HepG2 (cell line): ENCODE measurements at regions not wholly inside any gene's neighbourhood (a gene's known extent, or its start where the extent isn't known, plus 50 kb on each side); places are given as distances from the start of the nearest gene placed in this dataset.

Experiments used
- ATAC-seq: fragments of 200-7000 bp; cut with Tn5 transposase; 3 replicates; pipeline ENCODE4 v1.9.1; 2020; ENCODE audit warnings: mild to moderate bottlenecking, moderate library complexity
- BruUV-seq: library from RNA; stranded (reverse); fragments of 400-500 nt; replicated peaks from 2 replicates; lab custom pipeline; 2021; lab: Mats Ljungman, UMichigan
- CTCF ChIA-PET: fragments of 300-600 bp; formaldehyde crosslinking; extraction: SDS; loops from one replicate; lab custom pipeline; 2021; ENCODE audit warnings: low total read pairs, inconsistent platforms, low intra/inter-chr PET ratio; lab: Yijun Ruan, JAX
- POLR2A ChIA-PET: fragments of 350-600 bp; sonication (Branson Sonifier 250); formaldehyde crosslinking; loops from one replicate; lab custom pipeline; 2020; ENCODE audit warnings: antibody characterized with exemption, inconsistent platforms; lab: Yijun Ruan, JAX
- DNase-seq: peaks from one replicate; pipeline ENCODE4 v3.0.0-alpha.2; 2015; ENCODE audit warnings: low spot score
- FAIRE-seq: peaks from 3 replicates; lab custom pipeline; 2011; peaks lifted over from hg19 to GRCh38; lab: Jason Lieb, UNC
- H2AFZ ChIP-seq: one replicate; pipeline ENCODE4 v1.6.1; 2011; ENCODE audit warnings: low read length, inconsistent platforms
- H3K27ac ChIP-seq: fragments of 300-600 bp; 3 replicates; pipeline ENCODE4 v1.8.0; 2011; ENCODE audit warnings: mixed run types, mild to moderate bottlenecking, mixed read lengths, low read length, inconsistent platforms; ENCODE audit not compliant: insufficient read depth; ENCODE audit errors: extremely low read length
- H3K27me3 ChIP-seq, 2 experiments: fragments of 200-600 bp in 1 of 2; 2 replicates in 1 of 2; 3 replicates in 1 of 2; pipeline versions ENCODE4 v1.6.0 to v1.8.0; 2011; ENCODE audit warnings: low read length in 2 of 2, mild to moderate bottlenecking in 2 of 2, moderate library complexity in 2 of 2, inconsistent platforms in 1 of 2; ENCODE audit not compliant: insufficient read depth in 2 of 2, control insufficient read depth in 1 of 2
- H3K36me3 ChIP-seq, 2 experiments: fragments of 200-600 bp in 1 of 2; replicated peaks in 1 of 2; 2 replicates in 1 of 2; 3 replicates in 1 of 2; pipeline versions ENCODE4 v1.5.1 to v1.8.0; 2011; ENCODE audit warnings: low read length in 2 of 2, inconsistent platforms in 1 of 2; ENCODE audit not compliant: insufficient read depth in 2 of 2, control insufficient read depth in 1 of 2
- H3K4me1 ChIP-seq: 2 replicates; pipeline ENCODE4 v1.5.1; 2012; ENCODE audit warnings: low read length, inconsistent platforms; ENCODE audit not compliant: insufficient read depth
- H3K4me2 ChIP-seq: 2 replicates; pipeline ENCODE4 v1.6.0; 2011; ENCODE audit warnings: low read depth, low read length, inconsistent platforms
- H3K4me3 ChIP-seq, 3 experiments: fragments of 200-600 bp in 1 of 3; sonication (generic), shearing (Covaris generic) in 1 of 3; replicated peaks in 1 of 3; 2 replicates each; pipeline ENCODE4 v1.5.1; 2011 to 2016; ENCODE audit warnings: low read length in 3 of 3, inconsistent platforms in 2 of 3, low read depth in 2 of 3, mild to moderate bottlenecking in 2 of 3, control low read depth in 1 of 3, mixed read lengths in 1 of 3; ENCODE audit not compliant: insufficient read depth in 1 of 3
- H3K79me2 ChIP-seq: one replicate; pipeline ENCODE4 v1.6.1; 2011; ENCODE audit warnings: low read length, inconsistent platforms; ENCODE audit not compliant: insufficient read depth
- H3K9ac ChIP-seq: 2 replicates; pipeline ENCODE4 v1.6.0; 2011; ENCODE audit warnings: mild to moderate bottlenecking, low read depth, low read length, inconsistent platforms; ENCODE audit not compliant: insufficient read depth
- H3K9me3 ChIP-seq: 2 replicates; pipeline ENCODE4 v1.5.1; 2012; ENCODE audit warnings: mild to moderate bottlenecking, low read length
- H4K20me1 ChIP-seq: 2 replicates; pipeline ENCODE4 v1.6.0; 2011; ENCODE audit warnings: inconsistent platforms, mild to moderate bottlenecking, low read length, moderate library complexity; ENCODE audit not compliant: insufficient read depth
- BHLHE40 ChIP-seq: IDR thresholded peaks from 2 replicates; pipeline ENCODE4 v1.6.1; 2011; ENCODE audit warnings: low read length, improper control_type of control experiment
- BRCA1 ChIP-seq: sonication (generic); formaldehyde crosslinking; IDR thresholded peaks from 2 replicates; pipeline ENCODE4 v1.4.0; 2020; ENCODE audit warnings: missing genetic modification reagents
- CREM ChIP-seq, 2 experiments: sonication (generic) in 1 of 2; formaldehyde crosslinking in 1 of 2; IDR thresholded peaks; 2 replicates each; pipeline versions ENCODE4 v1.4.0 to v1.6.1; 2016 to 2020; ENCODE audit warnings: antibody characterized with exemption in 1 of 2, mild to moderate bottlenecking in 1 of 2, missing genetic modification reagents in 1 of 2
- ESRRA ChIP-seq: sonication (generic); formaldehyde crosslinking; IDR thresholded peaks from 2 replicates; pipeline ENCODE4 v1.5.1; 2020; ENCODE audit warnings: mild to moderate bottlenecking, low read depth, missing genetic modification reagents
- FOSL2 ChIP-seq: sonication (generic); formaldehyde crosslinking; IDR thresholded peaks from 2 replicates; pipeline ENCODE4 v1.4.0; 2020; ENCODE audit warnings: missing genetic modification reagents
- HNRNPH1 ChIP-seq: fragments of 200-400 bp; formaldehyde crosslinking; optimal IDR thresholded peaks from 2 replicates; pipeline ENCODE3; 2017; ENCODE audit warnings: mild to moderate bottlenecking, low read depth, low read length
- JUN ChIP-seq: sonication (generic); formaldehyde crosslinking; IDR thresholded peaks from 2 replicates; pipeline ENCODE4 v1.4.0; 2020; ENCODE audit warnings: mild to moderate bottlenecking, missing genetic modification reagents
- MAFG ChIP-seq: sonication (generic); formaldehyde crosslinking; IDR thresholded peaks from 2 replicates; pipeline ENCODE4 v1.5.1; 2020; ENCODE audit warnings: mild to moderate bottlenecking, missing genetic modification reagents
- RELA ChIP-seq: sonication (generic); formaldehyde crosslinking; IDR thresholded peaks from 2 replicates; pipeline ENCODE4 v1.4.0; 2020; ENCODE audit warnings: missing genetic modification reagents
- REST ChIP-seq, 2 experiments: IDR thresholded peaks; 2 replicates each; pipeline ENCODE4 v1.6.1; 2011 to 2012; ENCODE audit warnings: low read length in 2 of 2, borderline replicate concordance in 1 of 2, low read depth in 1 of 2, mild to moderate bottlenecking in 1 of 2, moderate library complexity in 1 of 2
- SMAD9 ChIP-seq: sonication (generic); formaldehyde crosslinking; IDR thresholded peaks from 2 replicates; pipeline ENCODE4 v1.5.1; 2020; ENCODE audit warnings: mild to moderate bottlenecking, missing genetic modification reagents
- SMYD3 ChIP-seq: sonication (generic); formaldehyde crosslinking; IDR thresholded peaks from 2 replicates; pipeline ENCODE4 v1.8.1; 2023; ENCODE audit warnings: mild to moderate bottlenecking, missing genetic modification reagents
- ZBTB34 ChIP-seq: sonication (generic); formaldehyde crosslinking; IDR thresholded peaks from 2 replicates; pipeline ENCODE4 v1.8.0; 2022; ENCODE audit warnings: mild to moderate bottlenecking, missing genetic modification reagents
- ZNF343 ChIP-seq: sonication (generic); formaldehyde crosslinking; IDR thresholded peaks from 2 replicates; pipeline ENCODE4 v1.4.0; 2020; ENCODE audit warnings: mild to moderate bottlenecking, missing genetic modification reagents
- ZNF362 ChIP-seq: sonication (generic); formaldehyde crosslinking; IDR thresholded peaks from 2 replicates; pipeline ENCODE4 v1.4.0; 2020; ENCODE audit warnings: missing genetic modification reagents, mild to moderate bottlenecking, borderline replicate concordance
- ZNF460 ChIP-seq: sonication (generic); formaldehyde crosslinking; IDR thresholded peaks from 2 replicates; pipeline ENCODE4 v1.5.1; 2020; ENCODE audit warnings: missing genetic modification reagents, mild to moderate bottlenecking, borderline replicate concordance
- ZNF567 ChIP-seq: sonication (generic); formaldehyde crosslinking; IDR thresholded peaks from 2 replicates; pipeline ENCODE4 v1.8.1; 2023; ENCODE audit warnings: mild to moderate bottlenecking, missing genetic modification reagents, borderline replicate concordance
- in situ Hi-C: cut with HindIII; loops from 2 replicates; pipeline ENCODE4 v1.10.0; 2017; ENCODE audit warnings: low pct_unique_long_range_greater_than_20kb; ENCODE audit not compliant: extremely low pct_ligation_motif_present
- intact Hi-C: fragments of 100-400 bp; cut with micrococcal nuclease; formaldehyde crosslinking; loops from one replicate; pipeline ENCODE4 v1.10.0; 2022; ENCODE audit not compliant: unreplicated experiment
- TF ChIP-seq, protein P1 (sequence below): sonication (generic); formaldehyde crosslinking; IDR thresholded peaks from 2 replicates; pipeline ENCODE4 v1.5.0; 2020; ENCODE audit warnings: mild to moderate bottlenecking, missing genetic modification reagents

DNA sequence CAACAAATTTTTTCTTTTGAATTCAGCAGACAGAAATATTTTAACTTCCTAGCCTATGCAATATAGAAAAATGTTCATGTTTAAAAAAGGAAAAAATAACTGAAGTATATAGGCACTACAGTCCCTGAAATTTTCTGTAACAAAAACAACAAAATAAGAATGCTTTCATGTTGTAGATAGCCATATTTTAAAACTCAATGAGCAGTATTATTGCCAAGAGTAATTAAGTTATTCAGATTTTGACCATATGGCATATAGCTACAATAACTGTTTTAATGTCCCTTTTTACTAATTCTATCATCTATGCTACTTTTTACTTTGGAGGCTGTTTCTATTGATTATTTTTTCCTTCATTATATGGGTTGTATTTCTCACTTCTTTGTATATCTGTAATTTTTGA is 283.3 kb upstream of the RIMS1 start:
- TF ChIP-seq BHLHE40 (no peak), ZNF343 (CRISPR knock-in tag) (no peak), ZBTB34 (CRISPR knock-in tag) (no peak), ZNF567 (CRISPR knock-in tag) (no peak), ZNF460 (CRISPR knock-in tag) (no peak), SMYD3 (CRISPR knock-in tag) (no peak), ESRRA (no peak), ZNF362 (no peak), REST (IDR thresholded peaks at IDR 0.05; ENCODE audit: borderline replicate concordance in 1 of 2, low read depth in 1 of 2, low read length in 2 of 2) (no peak), SMAD9 (CRISPR knock-in tag) (no peak), JUN (no peak), RELA (CRISPR knock-in tag) (no peak), CREM (IDR thresholded peaks at IDR 0.05) (no peak), CREM (CRISPR knock-in tag; IDR thresholded peaks at IDR 0.05) (no peak), BRCA1 (CRISPR knock-in tag) (no peak), HNRNPH1 (no peak), FOSL2 (CRISPR knock-in tag) (no peak), MAFG (CRISPR knock-in tag) (no peak)
- TF ChIP-seq, protein P1, sequence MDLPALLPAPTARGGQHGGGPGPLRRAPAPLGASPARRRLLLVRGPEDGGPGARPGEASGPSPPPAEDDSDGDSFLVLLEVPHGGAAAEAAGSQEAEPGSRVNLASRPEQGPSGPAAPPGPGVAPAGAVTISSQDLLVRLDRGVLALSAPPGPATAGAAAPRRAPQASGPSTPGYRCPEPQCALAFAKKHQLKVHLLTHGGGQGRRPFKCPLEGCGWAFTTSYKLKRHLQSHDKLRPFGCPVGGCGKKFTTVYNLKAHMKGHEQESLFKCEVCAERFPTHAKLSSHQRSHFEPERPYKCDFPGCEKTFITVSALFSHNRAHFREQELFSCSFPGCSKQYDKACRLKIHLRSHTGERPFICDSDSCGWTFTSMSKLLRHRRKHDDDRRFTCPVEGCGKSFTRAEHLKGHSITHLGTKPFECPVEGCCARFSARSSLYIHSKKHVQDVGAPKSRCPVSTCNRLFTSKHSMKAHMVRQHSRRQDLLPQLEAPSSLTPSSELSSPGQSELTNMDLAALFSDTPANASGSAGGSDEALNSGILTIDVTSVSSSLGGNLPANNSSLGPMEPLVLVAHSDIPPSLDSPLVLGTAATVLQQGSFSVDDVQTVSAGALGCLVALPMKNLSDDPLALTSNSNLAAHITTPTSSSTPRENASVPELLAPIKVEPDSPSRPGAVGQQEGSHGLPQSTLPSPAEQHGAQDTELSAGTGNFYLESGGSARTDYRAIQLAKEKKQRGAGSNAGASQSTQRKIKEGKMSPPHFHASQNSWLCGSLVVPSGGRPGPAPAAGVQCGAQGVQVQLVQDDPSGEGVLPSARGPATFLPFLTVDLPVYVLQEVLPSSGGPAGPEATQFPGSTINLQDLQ (CRISPR knock-in tag) = no peak
- TF ChIP-seq, all 625 proteins: peak for 0
- no peaks in the 10 kb centered on the region for H3K36me3 ChIP-seq
- in situ Hi-C loops (loop anchor here (25.0 kb wide), 1 partner anchor 484 kb away; no protein-coding TSS in a partner anchor), intact Hi-C loops (no loop called here)
- H3K79me2 ChIP-seq = no peaks in the 10 kb centered on the region
- ChIA-PET CTCF (no interaction called here), POLR2A (no interaction called here)
- BruUV-seq = no TSS peak
- H3K9ac ChIP-seq = no peak overlapping the region
- H3K4me2 ChIP-seq = no peak overlapping the region
- FAIRE-seq = no peak
- no peak for DNase-seq
- H2AFZ ChIP-seq = no peak overlapping the region
- no peaks in the 10 kb centered on the region for H3K9me3 ChIP-seq
- ATAC-seq = no peak
- H3K4me3 ChIP-seq = no peak overlapping the region
- H3K4me1 ChIP-seq = no peaks in the 10 kb centered on the region
- no peaks in the 10 kb centered on the region for H4K20me1 ChIP-seq
- no peaks in the 10 kb centered on the region for H3K27me3 ChIP-seq
- no peak overlapping the region for H3K27ac ChIP-seq
